ENCODE measurements at regions not wholly inside any gene's neighbourhood (a gene's known extent, or its start where the extent isn't known, plus 50 kb on each side); places are given as distances from the start of the nearest gene placed in this dataset.

GRCh38 chr4:14149176-14150053 lies 521.9 kb upstream of the BOD1L1 start:
- TF ChIP-seq CTCF (IDR thresholded peaks at IDR 0.05; ENCODE audit: low read length) (no peak), EZH2 (optimal IDR thresholded peaks at IDR 0.05; ENCODE audit: low read depth, low read length) (no peak)

Measured in MM.1S (cell line).